HepG2 (cell line): ENCODE measurements at regions not wholly inside any gene's neighbourhood (a gene's known extent, or its start where the extent isn't known, plus 50 kb on each side); places are given as distances from the start of the nearest gene placed in this dataset.

Source experiments
- ATAC-seq: fragments of 200-7000 bp; cut with Tn5 transposase; 3 replicates; pipeline ENCODE4 v1.9.1; 2020; ENCODE audit warnings: mild to moderate bottlenecking, moderate library complexity
- BruUV-seq: library from RNA; stranded (reverse); fragments of 400-500 nt; replicated peaks from 2 replicates; lab custom pipeline; 2021; lab: Mats Ljungman, UMichigan
- CTCF ChIA-PET: fragments of 300-600 bp; formaldehyde crosslinking; extraction: SDS; loops from one replicate; lab custom pipeline; 2021; ENCODE audit warnings: low total read pairs, inconsistent platforms, low intra/inter-chr PET ratio; lab: Yijun Ruan, JAX
- POLR2A ChIA-PET: fragments of 350-600 bp; sonication (Branson Sonifier 250); formaldehyde crosslinking; loops from one replicate; lab custom pipeline; 2020; ENCODE audit warnings: antibody characterized with exemption, inconsistent platforms; lab: Yijun Ruan, JAX
- DNase-seq: peaks from one replicate; pipeline ENCODE4 v3.0.0-alpha.2; 2015; ENCODE audit warnings: low spot score
- FAIRE-seq: peaks from 3 replicates; lab custom pipeline; 2011; peaks lifted over from hg19 to GRCh38; lab: Jason Lieb, UNC
- H2AFZ ChIP-seq: one replicate; pipeline ENCODE4 v1.6.1; 2011; ENCODE audit warnings: low read length, inconsistent platforms
- H3K27ac ChIP-seq: fragments of 300-600 bp; 3 replicates; pipeline ENCODE4 v1.8.0; 2011; ENCODE audit warnings: mixed run types, mild to moderate bottlenecking, mixed read lengths, low read length, inconsistent platforms; ENCODE audit not compliant: insufficient read depth; ENCODE audit errors: extremely low read length
- H3K27me3 ChIP-seq, 2 experiments: fragments of 200-600 bp in 1 of 2; 2 replicates in 1 of 2; 3 replicates in 1 of 2; pipeline versions ENCODE4 v1.6.0 to v1.8.0; 2011; ENCODE audit warnings: low read length in 2 of 2, mild to moderate bottlenecking in 2 of 2, moderate library complexity in 2 of 2, inconsistent platforms in 1 of 2; ENCODE audit not compliant: insufficient read depth in 2 of 2, control insufficient read depth in 1 of 2
- H3K36me3 ChIP-seq, 2 experiments: fragments of 200-600 bp in 1 of 2; replicated peaks in 1 of 2; 2 replicates in 1 of 2; 3 replicates in 1 of 2; pipeline versions ENCODE4 v1.5.1 to v1.8.0; 2011; ENCODE audit warnings: low read length in 2 of 2, inconsistent platforms in 1 of 2; ENCODE audit not compliant: insufficient read depth in 2 of 2, control insufficient read depth in 1 of 2
- H3K4me1 ChIP-seq: 2 replicates; pipeline ENCODE4 v1.5.1; 2012; ENCODE audit warnings: low read length, inconsistent platforms; ENCODE audit not compliant: insufficient read depth
- H3K4me2 ChIP-seq: 2 replicates; pipeline ENCODE4 v1.6.0; 2011; ENCODE audit warnings: low read depth, low read length, inconsistent platforms
- H3K4me3 ChIP-seq, 3 experiments: fragments of 200-600 bp in 1 of 3; sonication (generic), shearing (Covaris generic) in 1 of 3; replicated peaks in 1 of 3; 2 replicates each; pipeline ENCODE4 v1.5.1; 2011 to 2016; ENCODE audit warnings: low read length in 3 of 3, inconsistent platforms in 2 of 3, low read depth in 2 of 3, mild to moderate bottlenecking in 2 of 3, control low read depth in 1 of 3, mixed read lengths in 1 of 3; ENCODE audit not compliant: insufficient read depth in 1 of 3
- H3K79me2 ChIP-seq: one replicate; pipeline ENCODE4 v1.6.1; 2011; ENCODE audit warnings: low read length, inconsistent platforms; ENCODE audit not compliant: insufficient read depth
- H3K9ac ChIP-seq: 2 replicates; pipeline ENCODE4 v1.6.0; 2011; ENCODE audit warnings: mild to moderate bottlenecking, low read depth, low read length, inconsistent platforms; ENCODE audit not compliant: insufficient read depth
- H3K9me3 ChIP-seq: 2 replicates; pipeline ENCODE4 v1.5.1; 2012; ENCODE audit warnings: mild to moderate bottlenecking, low read length
- H4K20me1 ChIP-seq: 2 replicates; pipeline ENCODE4 v1.6.0; 2011; ENCODE audit warnings: inconsistent platforms, mild to moderate bottlenecking, low read length, moderate library complexity; ENCODE audit not compliant: insufficient read depth
- EP300 ChIP-seq, 3 experiments: sonication (generic) in 1 of 3; formaldehyde crosslinking in 1 of 3; IDR thresholded peaks; 2 replicates each; pipeline versions ENCODE4 v1.5.1 to v1.6.1; 2011 to 2020; ENCODE audit warnings: low read depth in 2 of 3, low read length in 2 of 3, borderline replicate concordance in 1 of 3, improper control_type of control experiment in 1 of 3, mild to moderate bottlenecking in 1 of 3, missing genetic modification reagents in 1 of 3, moderate library complexity in 1 of 3
- GLI4 ChIP-seq: sonication (generic); formaldehyde crosslinking; IDR thresholded peaks from 2 replicates; pipeline ENCODE4 v1.5.1; 2020; ENCODE audit warnings: missing genetic modification reagents, mild to moderate bottlenecking, moderate library complexity, borderline replicate concordance
- HNRNPUL1 ChIP-seq: fragments of 200-400 bp; formaldehyde crosslinking; IDR thresholded peaks from 2 replicates; pipeline ENCODE4 v1.6.1; 2017; ENCODE audit warnings: low read depth, mild to moderate bottlenecking, low read length, moderate library complexity
- HOXA5 ChIP-seq: sonication (generic); formaldehyde crosslinking; IDR thresholded peaks from 2 replicates; pipeline ENCODE4 v1.4.0; 2020; ENCODE audit warnings: missing genetic modification reagents
- ISL2 ChIP-seq: sonication (generic); formaldehyde crosslinking; IDR thresholded peaks from 2 replicates; pipeline ENCODE4 v1.5.0; 2020; ENCODE audit warnings: missing genetic modification reagents
- MAFG ChIP-seq: sonication (generic); formaldehyde crosslinking; IDR thresholded peaks from 2 replicates; pipeline ENCODE4 v1.5.1; 2020; ENCODE audit warnings: mild to moderate bottlenecking, missing genetic modification reagents
- PRDM15 ChIP-seq: sonication (generic); formaldehyde crosslinking; IDR thresholded peaks from 2 replicates; pipeline ENCODE4 v1.4.0; 2020; ENCODE audit warnings: missing genetic modification reagents
- PTBP1 ChIP-seq: fragments of 200-400 bp; formaldehyde crosslinking; IDR thresholded peaks from 2 replicates; pipeline ENCODE4 v1.6.1; 2018; ENCODE audit warnings: low read length, low read depth; ENCODE audit not compliant: poor library complexity, severe bottlenecking
- SMARCC2 ChIP-seq: fragments of 450-650 bp; IDR thresholded peaks from 2 replicates; pipeline ENCODE4 v1.6.1; 2017; ENCODE audit warnings: antibody characterized with exemption, mild to moderate bottlenecking
- TBL1XR1 ChIP-seq: fragments of 150-350 bp; IDR thresholded peaks from 2 replicates; pipeline ENCODE4 v1.6.1; 2014; ENCODE audit warnings: borderline replicate concordance, low read length; ENCODE audit not compliant: partially characterized antibody
- THYN1 ChIP-seq: sonication (generic); formaldehyde crosslinking; IDR thresholded peaks from 2 replicates; pipeline ENCODE4 v1.8.1; 2023; ENCODE audit warnings: low read depth, mild to moderate bottlenecking, moderate library complexity, missing genetic modification reagents, borderline replicate concordance
- ZFAT ChIP-seq: sonication (generic); formaldehyde crosslinking; conservative IDR thresholded peaks from 2 replicates; pipeline ENCODE4 v1.8.1; 2023; ENCODE audit warnings: missing genetic modification reagents, inconsistent platforms
- ZNF121 ChIP-seq: sonication (generic); formaldehyde crosslinking; IDR thresholded peaks from 2 replicates; pipeline ENCODE4 v1.5.0; 2020; ENCODE audit warnings: mild to moderate bottlenecking, missing genetic modification reagents
- ZNF3 ChIP-seq: IDR thresholded peaks from 2 replicates; pipeline ENCODE4 v1.7.0; 2017; ENCODE audit warnings: inconsistent platforms
- ZNF446 ChIP-seq: sonication (generic); formaldehyde crosslinking; IDR thresholded peaks from 2 replicates; pipeline ENCODE4 v1.5.0; 2020; ENCODE audit warnings: mild to moderate bottlenecking, missing genetic modification reagents
- WGBS: methylation state at CpG from one replicate; pipeline ENCODE4 v1.1.6; 2017; ENCODE audit warnings: low lambda C conversion rate; 5-methylcytosine and 5-hydroxymethylcytosine counted together
- in situ Hi-C: cut with HindIII; loops from 2 replicates; pipeline ENCODE4 v1.10.0; 2017; ENCODE audit warnings: low pct_unique_long_range_greater_than_20kb; ENCODE audit not compliant: extremely low pct_ligation_motif_present
- intact Hi-C: fragments of 100-400 bp; cut with micrococcal nuclease; formaldehyde crosslinking; loops from one replicate; pipeline ENCODE4 v1.10.0; 2022; ENCODE audit not compliant: unreplicated experiment

DNA sequence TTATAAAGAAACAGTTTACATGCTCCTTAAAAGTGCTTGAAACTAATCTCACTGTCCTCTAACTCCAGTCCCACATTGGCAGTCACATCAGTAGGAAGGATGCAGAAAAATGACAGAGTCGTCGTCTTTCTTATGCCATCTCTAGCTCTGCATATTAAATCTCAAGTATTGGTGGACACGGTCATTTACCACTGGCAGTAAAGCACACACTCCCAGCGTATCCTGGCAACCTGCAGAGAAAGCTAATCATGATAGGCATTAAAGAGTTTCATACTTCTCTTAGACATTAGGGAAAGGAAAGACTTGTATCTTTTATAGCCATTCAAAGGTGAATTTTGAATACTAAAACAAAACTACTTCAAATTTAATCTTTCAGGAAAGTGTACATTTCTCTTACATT is 202.0 kb upstream of the COBL start:
- FAIRE-seq, result no peak
- BruUV-seq, result no TSS peak
- intact Hi-C loops, result no loop called here
- no peak for DNase-seq
- ChIA-PET CTCF (no interaction called here), POLR2A (no interaction called here)
- Histone ChIP-seq H3K27ac (no peak overlapping the region), H3K79me2 (no peaks in the 10 kb centered on the region), H2AFZ (no peak overlapping the region), H3K4me3 (no peak overlapping the region), H3K4me1 (no peaks in the 10 kb centered on the region), H3K4me2 (no peak overlapping the region), H3K36me3 (no peaks in the 10 kb centered on the region), H3K9ac (no peak overlapping the region), H3K9me3 (no peaks in the 10 kb centered on the region), H3K27me3 (no peaks in the 10 kb centered on the region), H4K20me1 (no peaks in the 10 kb centered on the region)
- 2% methylated on average over 4 of the region's 4 CpGs for WGBS
- TF ChIP-seq ZFAT (CRISPR knock-in tag) (no peak), HNRNPUL1 (no peak), EP300 (IDR thresholded peaks at IDR 0.05; ENCODE audit: low read depth in 2 of 2, low read length in 2 of 2) (no peak), EP300 (CRISPR knock-in tag; IDR thresholded peaks at IDR 0.05; ENCODE audit: borderline replicate concordance) (no peak)
- no peak for ATAC-seq
- in situ Hi-C loops, result no loop called here

DNA sequence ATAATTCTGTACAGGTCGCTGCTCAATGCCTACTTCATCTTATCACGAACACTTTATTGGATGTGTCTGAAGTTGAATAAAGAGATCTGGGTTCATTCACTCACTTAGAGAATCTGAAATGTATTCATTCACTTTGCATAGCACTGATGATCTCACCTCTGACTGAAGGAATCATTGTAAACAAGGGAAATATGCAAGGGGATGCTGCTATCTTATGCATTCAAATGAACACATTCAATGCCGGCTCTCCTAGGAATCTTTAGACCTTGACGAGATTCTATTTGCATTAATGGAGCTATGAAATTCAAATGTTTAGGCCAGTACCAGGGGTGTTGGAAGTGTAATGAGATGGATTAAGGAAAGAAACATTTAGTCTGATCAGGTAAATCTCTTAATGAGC is 200.6 kb upstream of the COBL start:
- Histone ChIP-seq H4K20me1 (no peaks in the 10 kb centered on the region), H3K4me2 (no peak overlapping the region), H3K9me3 (no peaks in the 10 kb centered on the region), H3K4me1 (no peaks in the 10 kb centered on the region), H2AFZ (no peak overlapping the region), H3K4me3 (no peak overlapping the region), H3K27ac (no peak overlapping the region), H3K79me2 (no peaks in the 10 kb centered on the region), H3K9ac (no peak overlapping the region), H3K27me3 (no peaks in the 10 kb centered on the region), H3K36me3 (no peaks in the 10 kb centered on the region)
- DNase-seq (no peak), FAIRE-seq (no peak), ATAC-seq (no peak)
- ChIA-PET CTCF (no interaction called here), POLR2A (no interaction called here)
- no peak for TF ChIP-seq MAFG (CRISPR knock-in tag)
- TF ChIP-seq PRDM15, result no peak
- no peak for TF ChIP-seq ZNF121 (CRISPR knock-in tag)
- no peak for TF ChIP-seq HOXA5
- no peak for TF ChIP-seq ZNF446 (CRISPR knock-in tag)
- no peak for TF ChIP-seq SMARCC2
- TF ChIP-seq GLI4, result no peak
- TF ChIP-seq ZNF3 (CRISPR knock-in tag), result no peak
- TF ChIP-seq PTBP1, result no peak
- TF ChIP-seq ZFAT (CRISPR knock-in tag), result no peak
- TF ChIP-seq TBL1XR1, result no peak
- TF ChIP-seq THYN1, result no peak
- no peak for TF ChIP-seq ISL2 (CRISPR knock-in tag)
- 26% methylated on average over 4 of the region's 4 CpGs for WGBS
- BruUV-seq, result no TSS peak
- in situ Hi-C loops, result no loop called here
- intact Hi-C loops, result no loop called here
